Large intestine (tissue), 3 donors: ENCODE measurements at regions not wholly inside any gene's neighbourhood (a gene's known extent, or its start where the extent isn't known, plus 50 kb on each side); places are given as distances from the start of the nearest gene placed in this dataset.
"Not testable (repeated sequence)": the region's sequence is repeated elsewhere in the genome, so short reads cannot be mapped to it uniquely, and the experiment has no call there.

Experiments
- DNase-seq, 2 donors: peaks; one replicate each; pipeline versions ENCODE4 v3.0.0 to v3.0.0-alpha.2; 2013
- H3K27ac ChIP-seq: one replicate; pipeline ENCODE4 v1.5.1; 2013; ENCODE audit warnings: low read length
- H3K27me3 ChIP-seq: 2 replicates; pipeline ENCODE4 v1.6.1; 2013; ENCODE audit warnings: low read length; ENCODE audit not compliant: control insufficient read depth, insufficient read depth
- H3K36me3 ChIP-seq: 2 replicates; pipeline ENCODE4 v1.6.1; 2013; ENCODE audit warnings: low read length; ENCODE audit not compliant: control insufficient read depth, insufficient read depth
- H3K4me1 ChIP-seq: one replicate; pipeline ENCODE4 v1.6.1; 2013; ENCODE audit warnings: low read length; ENCODE audit not compliant: control insufficient read depth, insufficient read depth
- H3K4me3 ChIP-seq: one replicate; pipeline ENCODE4 v1.5.1; 2013; ENCODE audit warnings: low read length
- H3K9me3 ChIP-seq: one replicate; pipeline ENCODE4 v1.6.1; 2013; ENCODE audit warnings: mild to moderate bottlenecking, low read depth, low read length, moderate library complexity; ENCODE audit not compliant: control insufficient read depth
- WGBS: methylation state at CpG from one replicate; pipeline ENCODE4 v1.1.5; 2013; ENCODE audit warnings: low lambda C conversion rate; ENCODE audit not compliant: insufficient coverage; 5-methylcytosine and 5-hydroxymethylcytosine counted together

- no peaks in the 10 kb centered on the region for H3K27me3 ChIP-seq
- no peak overlapping the region for H3K4me3 ChIP-seq
- no peak overlapping the region for H3K27ac ChIP-seq
- 100% methylated on average over 1 of the region's 3 CpGs for WGBS
- no peaks in the 10 kb centered on the region for H3K36me3 ChIP-seq
- H3K9me3 ChIP-seq = no peaks in the 10 kb centered on the region
- DNase-seq = no peak
- no peaks in the 10 kb centered on the region for H3K4me1 ChIP-seq
These were observed 250.7 kb upstream of the KAZN start for GRCh38 chr1:14347776-14348175.

GRCh38 chr1:14350197-14350596 lies 248.3 kb upstream of the KAZN start:
- Histone ChIP-seq H3K27me3 (no peaks in the 10 kb centered on the region), H3K36me3 (no peaks in the 10 kb centered on the region), H3K4me1 (no peaks in the 10 kb centered on the region), H3K4me3 (no peak overlapping the region), H3K27ac (no peak overlapping the region), H3K9me3 (no peaks in the 10 kb centered on the region)
- 100% methylated on average over 1 of the region's 2 CpGs for WGBS
- no peak for DNase-seq

GRCh38 chr1:14352897-14353296 lies 245.6 kb upstream of the KAZN start:
- Histone ChIP-seq H3K4me3 (no peak overlapping the region), H3K9me3 (no peaks in the 10 kb centered on the region), H3K36me3 (no peaks in the 10 kb centered on the region), H3K27ac (no peak overlapping the region), H3K27me3 (no peaks in the 10 kb centered on the region), H3K4me1 (no peaks in the 10 kb centered on the region)
- no peak for DNase-seq
- WGBS = no CpG with 5 or more reads among the region's 6 CpGs

- DNase-seq, H3K4me3 ChIP-seq, H3K9me3 ChIP-seq, H3K4me1 ChIP-seq, H3K36me3 ChIP-seq, H3K27me3 ChIP-seq, H3K27ac ChIP-seq: not testable (repeated sequence)
- no CpG with 5 or more reads among the region's 6 CpGs for WGBS
These were observed 237.5 kb upstream of the KAZN start for GRCh38 chr1:14361005-14361404.

GRCh38 chr1:14362331-14362730 lies 236.2 kb upstream of the KAZN start:
- no CpG with 5 or more reads among the region's 1 CpG for WGBS
- peaks cover 3% of the 10 kb centered on the region for H3K9me3 ChIP-seq
- no peak overlapping the region for H3K4me3 ChIP-seq
- H3K27me3 ChIP-seq = no peaks in the 10 kb centered on the region
- DNase-seq = no peak
- peaks cover 2% of the 10 kb centered on the region for H3K4me1 ChIP-seq
- no peak overlapping the region for H3K27ac ChIP-seq
- no peaks in the 10 kb centered on the region for H3K36me3 ChIP-seq

- DNase-seq = no peak
- peaks cover 2% of the 10 kb centered on the region for H3K4me1 ChIP-seq
- no peaks in the 10 kb centered on the region for H3K27me3 ChIP-seq
- H3K36me3 ChIP-seq = no peaks in the 10 kb centered on the region
- H3K9me3 ChIP-seq = peaks cover 3% of the 10 kb centered on the region
- 80% methylated on average over 2 of the region's 5 CpGs for WGBS
- H3K27ac ChIP-seq = no peak overlapping the region
- H3K4me3 ChIP-seq = no peak overlapping the region
These were observed 235.4 kb upstream of the KAZN start for GRCh38 chr1:14363036-14363590.

GRCh38 chr1:14363707-14364413 lies 234.6 kb upstream of the KAZN start:
- no CpG with 5 or more reads among the region's 11 CpGs for WGBS
- Histone ChIP-seq H3K27me3 (no peaks in the 10 kb centered on the region), H3K36me3 (no peaks in the 10 kb centered on the region), H3K27ac (no peak overlapping the region), H3K4me3 (no peak overlapping the region), H3K9me3 (peaks cover 3% of the 10 kb centered on the region), H3K4me1 (peaks cover 2% of the 10 kb centered on the region)
- no peak for DNase-seq

- Histone ChIP-seq H3K27ac (no peak overlapping the region), H3K4me1 (peaks cover 2% of the 10 kb centered on the region), H3K9me3 (peaks cover 3% of the 10 kb centered on the region), H3K4me3 (no peak overlapping the region), H3K36me3 (no peaks in the 10 kb centered on the region), H3K27me3 (no peaks in the 10 kb centered on the region)
- no peak for DNase-seq
- WGBS = 80% methylated on average over 2 of the region's 13 CpGs
These were observed 233.0 kb upstream of the KAZN start for GRCh38 chr1:14365301-14365988.

- Histone ChIP-seq H3K9me3 (peaks cover 3% of the 10 kb centered on the region), H3K27me3 (no peaks in the 10 kb centered on the region), H3K36me3 (no peaks in the 10 kb centered on the region), H3K4me3 (no peak overlapping the region), H3K4me1 (peaks cover 2% of the 10 kb centered on the region), H3K27ac (no peak overlapping the region)
- peak; percentile 20 to 24 for DNase-seq
- 60% methylated on average over 2 of the region's 18 CpGs for WGBS
These were observed 232.1 kb upstream of the KAZN start for GRCh38 chr1:14366091-14367018.

- peaks cover 3% of the 10 kb centered on the region for H3K9me3 ChIP-seq
- peaks cover 2% of the 10 kb centered on the region for H3K4me1 ChIP-seq
- H3K27me3 ChIP-seq = no peaks in the 10 kb centered on the region
- WGBS = no CpG with 5 or more reads among the region's 5 CpGs
- no peak for DNase-seq
- H3K27ac ChIP-seq = no peak overlapping the region
- no peaks in the 10 kb centered on the region for H3K36me3 ChIP-seq
- no peak overlapping the region for H3K4me3 ChIP-seq
These were observed 231.0 kb upstream of the KAZN start for GRCh38 chr1:14367451-14367850.
